SW 1271 (cell line): ENCODE measurements at regions not wholly inside any gene's neighbourhood (a gene's known extent, or its start where the extent isn't known, plus 50 kb on each side); places are given as distances from the start of the nearest gene placed in this dataset.

Experiments used
- DNase-seq, 2 experiments: peaks; one replicate each; lab custom pipeline; 2025; lab: John Stamatoyannopoulos, UW

DNA sequence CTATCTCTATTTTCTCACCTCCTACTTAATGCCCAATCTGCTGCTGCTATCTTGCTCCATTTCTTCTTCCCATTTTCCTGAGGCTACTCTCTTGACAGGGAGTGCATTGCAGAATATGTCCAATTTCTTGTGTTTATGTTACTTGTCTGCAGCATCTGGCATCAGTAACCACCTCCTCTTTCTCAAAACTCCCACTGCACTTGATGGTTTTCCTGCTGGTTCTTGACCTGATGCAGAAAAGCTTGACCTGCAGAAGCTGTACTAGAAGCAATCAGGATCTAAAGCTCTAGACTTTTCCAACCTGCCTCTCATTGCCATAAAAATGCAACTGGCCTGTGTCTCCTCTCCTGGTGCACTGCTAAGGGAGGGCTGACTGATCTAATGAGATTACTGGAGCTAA, 287.8 kb downstream of the ZEB1 start:
- DNase-seq, result no peak

DNA sequence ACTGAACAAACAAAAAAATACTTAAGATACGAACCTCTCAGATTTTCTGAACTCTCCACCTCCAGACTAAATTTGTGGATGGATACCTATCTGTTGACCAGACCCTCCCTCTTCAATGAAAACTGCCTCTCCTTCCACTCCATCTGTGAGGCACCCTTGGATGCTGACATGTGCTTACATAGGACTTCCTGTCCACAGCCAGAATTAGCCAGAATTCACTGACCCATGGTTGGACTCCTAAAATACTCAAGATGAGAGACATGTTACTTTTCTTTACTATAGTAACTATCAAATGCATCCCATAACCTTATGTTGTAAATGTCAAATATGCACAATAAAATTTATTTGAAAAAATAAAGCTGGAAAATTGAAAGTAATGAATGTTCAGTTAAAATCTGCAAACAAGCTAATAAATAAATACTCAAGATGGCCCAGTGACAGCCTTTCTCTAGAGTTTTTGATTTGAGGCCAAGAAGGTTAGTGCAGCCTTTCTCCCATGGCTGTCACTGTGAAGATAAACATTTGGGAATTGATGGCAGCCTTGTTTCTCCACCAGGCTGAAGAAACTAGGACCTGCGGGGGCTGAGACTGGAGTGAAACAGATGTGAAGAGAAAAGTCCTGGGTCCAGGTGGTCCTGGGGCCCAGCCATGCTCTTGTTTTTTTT, 287.0 kb downstream of the ZEB1 start:
- DNase-seq, result no peak

- no peak for DNase-seq
These were observed 286.4 kb downstream of the ZEB1 start for GRCh38 chr10:31605426-31605825.

- DNase-seq, result no peak
These were observed 285.7 kb downstream of the ZEB1 start for GRCh38 chr10:31604646-31605170.

DNA sequence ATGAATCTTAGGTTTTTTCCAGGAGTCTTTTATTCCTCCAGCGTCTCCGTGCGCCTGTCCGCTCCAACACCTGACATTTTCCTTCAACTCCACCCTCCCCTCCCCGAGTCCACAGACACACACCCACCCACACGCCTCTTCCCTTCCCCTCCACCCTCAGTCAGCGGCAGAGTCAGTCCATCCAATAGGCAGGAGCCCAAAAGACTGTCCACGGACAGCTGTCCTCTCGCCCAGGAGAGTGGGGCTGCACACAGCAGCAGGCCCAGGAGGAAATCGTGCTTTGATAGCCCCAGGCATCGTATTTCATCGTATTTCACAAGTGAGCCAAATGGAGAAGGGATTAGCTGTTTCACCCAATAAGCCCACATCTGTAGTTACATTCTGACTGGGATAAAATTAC, 285.1 kb downstream of the ZEB1 start:
- DNase-seq, result no peak

- peak; percentile 85 to 95 for DNase-seq
These were observed 284.4 kb downstream of the ZEB1 start for GRCh38 chr10:31603235-31604087.

DNA sequence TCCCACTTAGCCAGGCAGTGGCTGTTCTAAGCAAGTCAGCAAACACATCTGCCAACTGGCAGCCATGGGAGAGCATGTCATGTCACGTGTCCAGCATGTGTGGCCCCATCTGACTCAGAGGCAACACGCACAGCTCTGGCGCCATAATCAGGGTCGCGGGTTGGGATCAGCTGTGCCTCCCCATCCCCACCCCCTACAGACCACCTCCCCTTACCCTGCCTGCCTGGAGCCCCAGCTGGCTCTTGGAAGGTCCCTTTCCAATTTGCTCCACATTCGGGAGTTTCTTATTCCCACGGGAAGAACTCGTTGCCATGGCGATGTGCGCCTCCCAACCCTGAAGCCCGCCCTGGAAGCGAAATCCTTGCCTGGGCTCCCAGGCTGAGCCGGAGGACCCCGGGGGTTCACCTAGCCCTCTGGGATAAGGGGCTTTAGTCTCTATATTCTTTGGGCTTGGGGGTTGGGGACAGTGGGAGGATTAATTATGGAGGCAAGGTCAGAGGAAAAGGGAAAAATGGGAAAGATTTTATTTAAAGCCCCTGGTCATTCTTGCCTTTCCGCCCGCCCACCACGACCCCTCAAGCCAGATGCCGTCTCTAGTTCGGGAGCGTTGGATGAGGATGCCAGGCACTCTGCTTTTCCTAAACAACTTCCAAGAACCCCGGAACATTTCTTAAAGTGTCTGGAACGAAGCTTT, 283.7 kb downstream of the ZEB1 start:
- DNase-seq, result no peak

DNA sequence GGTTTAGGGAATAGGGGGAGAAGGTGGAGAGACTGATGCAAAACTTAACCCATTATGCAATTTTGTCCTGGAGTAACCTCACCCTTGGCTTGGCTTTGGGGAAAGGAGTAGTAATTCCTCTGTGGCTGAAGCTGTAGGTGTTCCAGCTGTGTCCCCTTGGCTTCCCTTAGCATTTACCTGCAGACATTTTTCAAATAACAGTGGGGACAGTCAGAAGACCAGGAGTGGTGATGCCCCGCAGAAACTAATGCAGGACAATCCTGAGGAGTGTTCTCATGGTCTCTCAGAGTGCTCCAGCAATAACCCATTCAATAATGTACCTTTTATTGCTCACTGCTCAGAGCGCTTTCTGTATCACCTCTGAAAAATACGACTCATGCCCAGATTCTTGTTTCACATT, 282.1 kb downstream of the ZEB1 start:
- DNase-seq, result no peak

DNA sequence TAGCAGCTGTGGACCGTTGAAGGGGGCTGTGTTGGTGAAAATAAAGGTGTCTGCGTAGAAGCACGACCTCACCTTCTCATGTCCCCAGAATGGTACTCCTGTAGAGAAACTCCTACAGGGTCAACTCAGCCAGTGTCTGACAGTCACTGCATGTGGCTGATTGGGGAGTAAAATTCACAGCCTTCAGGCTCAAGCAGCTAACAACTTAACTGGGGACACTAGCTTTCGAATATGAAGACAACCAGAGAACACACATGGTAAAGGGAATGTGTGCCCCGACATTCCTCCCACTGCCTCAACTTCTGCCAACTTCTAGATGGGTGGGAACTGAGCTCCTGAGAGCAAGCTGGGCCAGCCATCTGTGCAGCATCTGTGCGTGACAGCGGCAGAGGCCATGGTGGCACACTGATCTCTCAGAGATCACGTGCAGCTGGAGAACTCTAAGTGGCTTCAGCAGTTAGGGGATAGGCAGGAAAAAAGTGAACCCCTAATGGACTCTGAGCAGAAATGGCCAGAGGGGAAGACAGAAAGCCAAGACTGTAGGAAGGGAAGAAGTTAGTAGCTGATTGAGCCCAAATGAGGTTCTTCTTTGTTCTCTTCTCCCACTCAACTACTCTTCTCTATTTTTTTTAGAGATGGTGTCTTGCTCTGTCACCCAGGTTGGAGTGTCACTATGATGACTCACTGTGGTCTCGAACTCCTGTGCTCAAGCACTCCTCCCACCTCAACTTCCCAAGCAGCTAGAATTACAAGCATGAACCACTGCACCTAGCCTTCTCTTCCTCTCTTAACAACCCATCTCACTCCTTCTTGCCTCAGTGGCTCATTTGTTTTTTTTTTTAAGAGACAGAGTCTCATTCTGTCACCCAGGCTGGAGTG, 280.8 kb downstream of the ZEB1 start:
- DNase-seq, result no peak

DNA sequence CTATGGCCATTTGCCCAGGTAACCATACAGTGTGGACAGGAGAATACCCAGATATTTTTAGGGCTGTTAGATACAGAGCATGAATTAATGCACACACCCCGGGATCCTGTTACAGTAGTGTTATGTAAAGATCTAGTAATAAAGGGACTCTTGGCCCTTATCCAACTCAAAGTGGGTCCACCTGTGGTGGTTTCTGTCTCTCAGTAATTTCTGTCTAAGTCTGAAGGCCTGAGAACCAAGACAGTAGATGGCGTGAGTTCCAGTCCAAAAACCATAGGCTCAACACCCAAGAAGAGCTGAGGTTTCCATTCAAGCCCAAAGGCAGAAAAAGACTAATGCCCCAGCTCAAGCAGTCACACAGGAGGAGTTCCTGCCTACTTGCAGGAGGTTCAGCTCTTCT, 277.7 kb downstream of the ZEB1 start:
- no peak for DNase-seq

- DNase-seq, result no peak
These were observed 277.0 kb downstream of the ZEB1 start for GRCh38 chr10:31595992-31596391.

- no peak for DNase-seq
These were observed 275.4 kb downstream of the ZEB1 start for GRCh38 chr10:31594347-31594873.

DNA sequence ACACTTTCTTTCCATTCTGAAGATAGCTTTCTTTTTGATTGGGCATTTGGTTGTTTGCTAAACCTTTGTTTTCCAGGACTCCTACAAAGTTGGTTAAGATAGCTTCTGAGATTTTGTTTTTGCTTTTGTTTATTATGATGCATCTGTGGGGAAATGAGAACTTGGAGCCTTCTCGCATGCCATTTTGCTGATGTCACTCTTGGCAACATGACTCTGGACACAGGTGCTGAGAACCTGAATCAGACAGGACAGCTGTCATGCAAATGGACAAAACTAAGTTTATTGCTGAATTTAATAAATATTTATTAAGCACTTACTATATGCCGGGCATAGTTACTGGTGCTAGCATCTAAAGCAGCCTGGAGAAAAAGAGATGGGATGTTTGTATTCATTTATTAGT, 274.1 kb downstream of the ZEB1 start:
- DNase-seq, result no peak

DNA sequence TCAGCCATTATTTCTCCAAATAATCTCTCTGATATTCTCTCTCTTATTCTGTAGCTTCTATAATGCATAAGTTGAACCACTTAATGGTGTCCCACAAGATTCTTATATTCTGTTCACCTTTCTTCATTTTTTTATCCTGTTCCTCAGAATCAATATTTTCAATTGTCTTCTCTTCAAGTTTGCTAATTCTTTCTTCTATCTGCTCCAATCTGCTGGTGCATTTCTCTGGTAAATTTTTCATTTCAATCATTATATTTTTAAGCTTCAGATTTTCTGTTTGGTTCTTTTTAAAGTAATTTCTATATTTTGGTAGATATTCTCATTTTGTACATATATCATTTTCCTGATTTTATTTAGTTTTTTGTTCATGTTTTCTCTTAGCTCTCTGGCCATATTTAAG, 272.6 kb downstream of the ZEB1 start:
- no peak for DNase-seq

GRCh38 chr10:31590023-31590800, 271.2 kb downstream of the ZEB1 start:
- DNase-seq, result no peak

- DNase-seq, result no peak
These were observed 268.7 kb downstream of the ZEB1 start for GRCh38 chr10:31587691-31588090.

DNA sequence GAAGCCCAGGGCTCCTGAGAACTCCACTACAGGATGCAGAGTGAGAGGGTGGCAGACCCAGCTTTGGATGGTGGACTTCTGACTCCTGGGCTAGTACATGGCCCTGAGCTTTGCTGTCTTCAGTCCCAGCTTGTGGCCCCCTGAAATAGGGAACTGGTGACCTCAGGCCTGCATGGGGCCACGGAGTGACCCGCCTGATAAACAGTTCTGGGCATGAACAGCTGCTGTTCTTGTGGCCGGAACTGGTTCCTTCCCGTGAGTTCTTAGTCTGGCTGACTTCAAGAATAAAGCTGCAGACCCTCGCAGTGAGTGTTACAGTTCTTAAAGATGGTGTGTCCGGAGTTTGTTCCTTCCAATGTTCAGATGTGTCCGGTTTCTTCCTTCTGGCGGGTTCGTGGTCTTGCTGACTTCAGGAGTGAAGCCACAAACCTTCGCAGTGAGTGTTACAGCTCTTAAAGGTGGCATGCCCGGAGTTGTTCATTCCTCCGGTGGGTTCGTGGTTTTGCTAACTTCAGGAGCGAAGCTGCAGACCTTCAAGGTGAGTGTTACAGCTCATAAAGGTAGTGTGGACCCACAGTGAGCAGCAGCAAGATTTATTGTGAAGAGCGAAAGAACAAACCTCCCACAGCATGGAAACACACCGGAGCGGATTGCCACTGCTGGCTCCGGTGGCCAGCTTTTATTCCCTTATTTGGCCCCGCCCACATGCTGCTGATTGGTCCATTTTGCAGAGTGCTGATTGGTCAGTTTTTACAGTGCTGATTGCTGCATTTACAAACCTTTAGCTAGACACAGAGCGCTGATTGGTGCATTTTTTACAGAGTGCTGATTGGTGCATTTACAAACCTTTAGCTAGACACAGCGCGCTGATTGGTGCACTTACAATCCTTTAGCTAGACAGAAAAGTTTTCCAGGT, 268.0 kb downstream of the ZEB1 start:
- no peak for DNase-seq

DNA sequence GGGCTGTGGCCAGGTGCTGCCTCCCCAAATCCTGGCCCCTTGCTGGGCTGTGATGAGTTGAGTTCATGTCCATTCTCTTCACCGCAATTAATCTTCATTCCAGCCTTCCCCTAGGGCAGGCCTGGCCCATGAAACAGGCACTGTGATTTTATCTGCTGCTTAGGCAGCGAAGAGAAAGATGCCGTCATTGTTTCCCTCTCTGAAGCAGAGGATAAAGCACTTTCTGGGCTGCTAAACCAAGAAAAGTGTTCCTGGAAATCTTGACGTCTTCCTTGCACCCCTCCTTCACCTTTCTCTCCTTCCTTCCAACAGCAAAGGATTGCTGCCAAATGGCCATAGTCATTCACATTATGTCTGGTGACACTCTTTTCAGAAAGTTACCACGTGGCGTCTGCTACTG, 265.9 kb downstream of the ZEB1 start:
- no peak for DNase-seq

- no peak for DNase-seq
These were observed 265.1 kb downstream of the ZEB1 start for GRCh38 chr10:31584098-31584631.
